ENCODE measurements at regions not wholly inside any gene's neighbourhood (a gene's known extent, or its start where the extent isn't known, plus 50 kb on each side); places are given as distances from the start of the nearest gene placed in this dataset.

- DNase-seq (no peak), ATAC-seq (no peak)
- intact Hi-C loops (cut with DNase I, micrococcal nuclease) = no loop called here
Measured at GRCh38 chr13:31949486-31949885, 82.1 kb upstream of the FRY start.

GRCh38 chr13:31950111-31950815 lies 81.3 kb upstream of the FRY start:
- intact Hi-C loops (cut with DNase I, micrococcal nuclease) = no loop called here
- peak; percentile 73 for ATAC-seq

DNA sequence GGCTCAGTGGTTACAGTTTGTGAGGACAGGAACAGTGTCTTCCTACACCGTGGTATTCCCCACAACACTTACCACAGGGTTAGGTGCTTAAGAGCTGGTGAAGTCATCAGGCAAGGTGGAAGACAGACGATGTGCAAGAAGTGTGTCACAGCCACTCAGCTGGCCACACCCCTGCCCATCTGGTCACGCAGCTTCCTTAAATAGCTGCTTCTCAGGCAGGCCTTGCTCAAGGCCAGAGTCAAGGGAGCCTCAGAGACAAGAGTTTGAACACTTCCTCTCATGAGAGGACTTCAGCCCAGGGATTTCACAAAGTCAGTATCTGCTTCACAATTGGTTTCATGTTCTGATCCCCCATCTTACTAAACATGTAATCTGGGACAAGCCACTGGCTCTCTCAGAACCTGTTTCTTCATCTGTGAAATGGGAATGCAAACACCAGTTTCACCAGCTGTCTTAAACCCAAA lies 80.3 kb upstream of the FRY start:
- ATAC-seq (peak; percentile 91), DNase-seq (peak; percentile 51 to 69)
- intact Hi-C loops (cut with DNase I, micrococcal nuclease) = no loop called here

More at GRCh38 chr13:31950111-31950815, 81.3 kb upstream of the FRY start:
- DNase-seq = no peak

GRCh38 chr13:31952641-31953380 lies 78.8 kb upstream of the FRY start:
- intact Hi-C loops (cut with DNase I, micrococcal nuclease) = no loop called here
- DNase-seq (no peak), ATAC-seq (no peak)

- intact Hi-C loops (cut with DNase I, micrococcal nuclease) = no loop called here
- no peak for ATAC-seq
- no peak for DNase-seq
Measured at GRCh38 chr13:31955101-31955500, 76.5 kb upstream of the FRY start.

- ATAC-seq (no peak), DNase-seq (no peak)
- intact Hi-C loops (cut with DNase I, micrococcal nuclease) = no loop called here
Measured at GRCh38 chr13:31955741-31956140, 75.8 kb upstream of the FRY start.

- intact Hi-C loops (cut with DNase I, micrococcal nuclease) = no loop called here
- ATAC-seq (no peak), DNase-seq (no peak)
Measured at GRCh38 chr13:31956980-31957644, 74.5 kb upstream of the FRY start.

DNA sequence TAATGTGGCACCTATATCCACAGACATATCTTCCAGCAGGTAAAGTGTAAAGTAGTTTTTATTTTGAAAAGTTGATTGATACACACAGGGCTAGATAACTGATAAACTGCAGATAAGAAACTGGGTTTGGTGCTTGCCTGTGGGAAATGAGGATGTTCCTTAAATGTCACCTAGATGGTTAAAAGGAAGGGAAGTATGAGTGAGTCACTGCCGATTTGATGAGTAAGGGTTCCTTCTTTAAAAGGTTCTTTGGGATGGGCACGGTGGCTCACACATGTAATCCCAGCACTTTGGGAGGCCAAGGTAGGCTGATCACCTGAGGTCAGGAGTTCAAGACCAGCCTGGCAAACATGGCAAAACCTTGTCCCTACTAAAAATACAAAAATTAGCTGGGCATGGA lies 73.8 kb upstream of the FRY start:
- ATAC-seq (no peak), DNase-seq (no peak)
- intact Hi-C loops (cut with DNase I, micrococcal nuclease) = no loop called here

DNA sequence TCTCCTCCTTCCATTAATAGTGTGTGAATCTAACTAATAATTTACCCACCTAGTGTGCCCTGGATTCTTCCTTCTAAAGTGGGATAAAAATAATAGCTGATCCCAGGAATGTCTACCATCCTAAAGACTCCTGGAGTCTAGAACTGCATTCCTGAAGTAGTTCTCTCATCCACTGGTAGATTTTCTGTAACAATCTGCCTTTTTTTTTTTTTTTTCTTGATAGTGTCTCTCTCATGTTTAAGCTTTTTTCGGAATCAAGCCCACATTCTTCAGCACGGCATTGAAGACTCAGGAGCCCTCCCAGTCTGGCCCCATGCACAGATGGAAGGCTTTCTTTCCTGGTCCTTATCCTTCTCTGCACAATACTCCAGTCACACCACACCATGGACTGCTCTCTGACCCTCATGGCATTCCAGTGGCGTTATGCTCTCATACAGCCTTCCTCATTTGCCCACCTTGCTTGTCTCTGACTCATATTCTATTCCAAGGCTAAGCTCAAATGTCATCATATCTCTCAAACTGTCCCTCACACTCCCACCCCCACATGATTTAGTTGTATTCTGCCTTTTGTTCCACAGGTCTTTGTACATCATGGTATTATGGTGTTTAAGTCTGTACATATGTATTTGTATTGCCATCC lies 68.7 kb upstream of the FRY start:
- DNase-seq = no peak
- intact Hi-C loops (cut with DNase I, micrococcal nuclease) = no loop called here
- ATAC-seq = no peak

GRCh38 chr13:31963631-31964030 lies 67.9 kb upstream of the FRY start:
- intact Hi-C loops (cut with DNase I, micrococcal nuclease) = no loop called here
- no peak for DNase-seq
- no peak for ATAC-seq

DNA sequence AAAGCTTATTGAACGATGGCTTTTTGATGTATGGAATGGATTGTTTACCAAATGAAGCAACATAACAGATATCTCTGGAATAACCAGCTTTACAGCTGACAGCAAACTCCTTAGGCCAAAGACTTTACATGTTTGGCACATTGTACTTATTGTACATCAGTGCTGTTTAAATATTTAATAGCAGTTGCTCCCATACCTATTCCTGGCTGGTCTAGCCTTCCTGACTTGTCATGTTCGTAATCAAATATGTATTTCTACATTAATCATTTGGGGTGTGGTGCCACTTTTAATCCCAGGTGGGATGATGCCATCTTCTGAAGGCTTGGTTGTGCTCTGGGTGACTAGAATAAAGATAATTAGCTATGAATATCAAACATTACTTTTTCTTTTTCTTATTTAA lies 67.4 kb upstream of the FRY start:
- ATAC-seq = no peak
- no peak for DNase-seq
- intact Hi-C loops (cut with DNase I, micrococcal nuclease) = no loop called here

DNA sequence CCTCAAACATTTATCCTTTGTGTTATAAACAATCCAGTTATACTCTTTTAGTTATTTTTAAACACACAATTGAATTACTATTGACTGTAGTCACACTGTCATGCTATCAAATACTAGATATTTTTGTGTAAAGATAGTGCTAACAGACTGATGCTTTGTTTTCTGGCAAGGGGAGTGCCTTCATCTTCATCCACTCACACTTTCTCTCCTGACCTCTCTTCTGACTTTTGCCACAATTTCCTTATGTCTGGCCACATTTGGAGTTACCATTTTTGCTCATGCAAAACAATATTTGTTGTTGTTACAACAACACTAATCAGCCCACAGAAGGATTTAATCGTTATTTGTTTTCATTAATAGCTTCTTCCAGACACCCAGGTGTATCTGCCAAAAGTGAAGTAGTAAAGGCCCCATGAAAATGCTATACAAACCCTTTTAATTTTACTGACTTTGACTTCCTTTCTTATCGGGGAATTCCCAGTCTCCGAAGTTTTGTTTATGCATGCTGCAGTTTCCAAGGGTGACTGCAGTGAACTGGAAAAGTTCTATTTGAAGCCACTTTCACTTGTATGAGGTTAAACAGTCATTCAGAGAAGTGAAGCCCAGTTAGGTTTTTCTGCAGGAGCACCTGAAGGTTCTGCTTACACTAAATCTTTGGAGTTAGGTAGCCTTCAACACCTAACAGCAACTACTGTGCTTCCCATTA lies 66.1 kb upstream of the FRY start:
- intact Hi-C loops (cut with DNase I, micrococcal nuclease) = no loop called here
- DNase-seq (no peak), ATAC-seq (peak; percentile 32)

GRCh38 chr13:31967155-31967554 lies 64.4 kb upstream of the FRY start:
- intact Hi-C loops (cut with DNase I, micrococcal nuclease) = no loop called here
- no peak for ATAC-seq
- no peak for DNase-seq

DNA sequence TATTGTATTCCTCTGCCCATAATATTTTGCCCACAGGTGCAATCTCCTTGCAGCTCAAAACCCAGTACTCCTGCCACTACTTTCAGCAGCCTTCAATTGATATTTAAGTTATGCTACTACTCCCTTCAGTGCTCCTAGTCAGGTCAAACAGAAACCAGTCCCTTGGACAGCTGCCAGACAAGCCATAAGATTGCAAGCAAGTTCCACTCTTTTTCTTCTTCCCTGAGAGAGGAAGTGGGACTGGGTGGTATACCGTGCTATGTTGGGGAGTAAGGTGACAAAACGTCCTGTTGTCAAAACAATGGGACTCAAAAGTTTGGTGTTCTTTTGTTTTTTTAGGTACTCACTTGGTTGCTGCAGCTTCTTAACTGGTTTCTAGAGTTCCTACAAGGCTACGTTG lies 63.1 kb upstream of the FRY start:
- ATAC-seq (peak; percentile 40), DNase-seq (peak; percentile 52 to 69)
- intact Hi-C loops (cut with DNase I, micrococcal nuclease) = no loop called here

DNA sequence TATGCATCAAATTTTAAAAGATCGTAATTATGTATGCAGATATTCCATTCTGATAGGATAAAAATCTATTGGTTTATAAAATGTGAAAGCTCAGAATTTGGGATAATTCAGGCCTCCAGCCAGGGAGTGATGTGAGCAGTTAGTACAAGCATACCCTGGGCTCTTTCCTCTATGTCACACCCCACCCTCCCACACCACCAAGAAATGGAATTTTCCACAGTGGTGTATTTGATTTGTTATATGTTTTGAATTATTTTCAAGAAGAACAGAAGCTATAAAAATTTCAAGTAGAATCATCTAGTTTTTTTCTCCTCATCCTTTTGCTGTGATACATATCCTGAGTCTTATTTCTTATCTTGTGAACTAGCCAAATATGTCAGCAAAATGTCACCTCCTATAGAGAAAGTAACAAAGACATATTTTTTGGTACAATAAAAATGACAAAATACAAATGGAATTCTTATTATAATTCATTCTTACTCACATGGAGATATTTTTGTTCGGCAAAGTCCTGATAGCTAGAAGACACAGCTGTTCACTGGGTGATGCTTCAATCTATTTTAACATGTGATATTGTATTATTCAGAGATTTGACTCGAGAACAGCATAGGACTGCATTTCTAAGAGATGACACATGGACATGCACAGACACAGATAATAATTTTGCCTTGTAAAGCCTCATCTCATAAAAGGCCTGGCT lies 61.2 kb upstream of the FRY start:
- intact Hi-C loops (cut with DNase I, micrococcal nuclease) = no loop called here
- DNase-seq (no peak), ATAC-seq (no peak)

DNA sequence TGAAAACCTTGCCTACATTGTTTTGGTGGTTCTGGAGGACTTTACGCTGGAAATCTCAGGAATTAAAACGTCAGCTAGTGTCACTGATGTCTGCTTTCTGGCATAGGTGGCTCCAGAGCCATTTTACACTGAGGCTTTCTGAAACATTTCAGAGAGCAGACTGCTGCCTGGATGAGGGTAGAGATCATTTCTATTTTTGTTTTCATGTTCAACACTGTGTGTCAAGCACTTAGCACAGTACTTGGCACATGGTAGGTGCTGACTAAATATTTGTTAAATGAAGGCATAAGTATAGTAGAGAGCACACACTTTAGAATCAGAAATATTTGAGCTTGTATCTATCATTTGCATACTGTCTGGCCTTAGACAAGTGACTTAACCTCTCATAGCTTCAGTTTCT lies 59.1 kb upstream of the FRY start:
- DNase-seq (no peak), ATAC-seq (no peak)
- intact Hi-C loops (cut with DNase I, micrococcal nuclease) = no loop called here

- intact Hi-C loops (cut with DNase I, micrococcal nuclease) = no loop called here
- ATAC-seq (no peak), DNase-seq (no peak)
Measured at GRCh38 chr13:31978021-31978420, 53.6 kb upstream of the FRY start.

DNA sequence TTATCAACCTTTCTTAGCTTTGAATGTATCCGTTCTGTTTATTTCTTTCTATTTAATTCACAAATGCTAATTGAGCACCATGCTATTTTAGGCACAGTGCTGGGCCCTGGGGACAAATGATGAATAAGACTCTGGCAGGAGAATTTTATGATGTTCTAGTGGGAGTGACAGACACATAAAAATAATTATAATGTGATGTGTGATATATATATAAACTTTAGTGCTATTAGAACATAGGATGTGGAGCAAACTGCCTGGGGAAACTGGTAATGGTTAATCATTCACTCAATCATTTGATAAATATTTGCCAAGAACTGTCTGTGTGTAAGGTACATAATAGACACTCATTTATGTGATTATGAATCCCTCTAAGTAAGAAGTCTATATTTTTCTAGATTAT lies 50.7 kb upstream of the FRY start:
- no peak for DNase-seq
- peak; percentile 72 for ATAC-seq
- intact Hi-C loops (cut with DNase I, micrococcal nuclease) = no loop called here
